ENCODE measurements at regions not wholly inside any gene's neighbourhood (a gene's known extent, or its start where the extent isn't known, plus 50 kb on each side); places are given as distances from the start of the nearest gene placed in this dataset.
"Not testable (repeated sequence)": the region's sequence is repeated elsewhere in the genome, so short reads cannot be mapped to it uniquely, and the experiment has no call there.

DNA sequence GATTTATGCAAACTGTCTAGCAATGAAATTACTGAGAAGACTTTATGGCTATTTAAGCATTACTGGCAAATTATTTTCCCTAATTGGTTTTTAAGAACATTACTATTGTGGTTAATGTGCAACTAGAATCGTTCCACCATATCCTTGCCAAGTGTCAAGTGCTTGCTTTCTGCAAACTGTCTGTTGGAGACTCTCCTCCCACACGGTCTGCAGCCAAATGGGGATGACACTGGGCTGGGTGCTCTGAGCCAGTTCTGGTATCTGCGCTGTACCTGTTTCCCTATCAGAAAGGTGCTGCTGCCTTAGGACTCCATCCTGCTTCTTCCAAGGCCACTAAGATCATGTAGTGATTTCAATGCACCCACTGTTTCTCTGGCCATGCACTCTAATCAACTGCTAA lies 110.4 kb downstream of the RAMP3 start:
- no peak for DNase-seq

DNA sequence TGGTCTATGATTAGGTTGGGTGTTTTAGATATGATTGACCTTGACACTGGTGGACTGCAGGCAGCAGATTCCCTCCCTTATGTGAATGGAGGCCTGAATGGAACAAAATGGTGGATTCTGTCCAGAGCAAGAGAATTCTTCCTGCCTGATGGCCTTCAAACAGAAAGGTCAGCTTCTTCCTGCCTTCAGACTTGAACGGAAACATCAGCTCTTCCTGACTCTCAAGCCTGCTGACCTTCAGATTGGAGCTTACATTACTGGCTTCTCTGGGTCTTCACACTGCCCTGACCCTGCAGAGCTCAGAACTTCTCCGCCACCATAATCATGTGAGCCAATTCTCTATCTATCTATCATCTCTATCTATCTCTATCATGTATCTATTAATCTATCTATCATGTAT lies 111.6 kb downstream of the RAMP3 start:
- DNase-seq: no peak

DNA sequence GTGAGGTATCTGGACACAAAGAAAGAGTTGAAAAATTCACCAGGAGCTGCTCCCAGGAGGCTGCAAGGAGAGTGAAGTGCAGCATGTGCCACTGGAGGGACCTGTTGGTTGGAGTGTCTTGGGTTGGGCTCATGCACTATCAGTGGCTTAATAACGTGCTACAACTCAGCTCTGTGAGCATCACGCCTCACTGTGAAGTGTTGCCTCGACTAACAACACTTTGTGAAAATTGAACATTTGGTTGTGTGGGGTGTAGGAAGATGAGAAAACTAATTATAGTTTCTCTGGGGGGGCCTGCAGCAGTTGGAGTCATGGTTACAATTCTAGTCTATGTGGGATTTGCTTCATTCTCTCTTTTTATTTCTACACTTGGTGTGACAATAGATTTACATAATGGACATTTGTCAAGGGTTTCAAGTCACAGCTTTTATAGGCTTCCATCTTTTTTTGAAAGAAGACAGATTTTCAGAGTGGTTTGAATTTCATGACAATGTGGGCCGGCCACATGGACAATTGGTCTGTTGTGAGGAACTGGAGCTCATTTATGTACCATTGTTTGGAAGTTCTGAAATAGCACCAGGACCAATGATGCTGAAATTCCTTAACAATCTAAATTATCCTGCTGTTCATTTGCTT lies 121.3 kb downstream of the RAMP3 start:
- DNase-seq: no peak

DNA sequence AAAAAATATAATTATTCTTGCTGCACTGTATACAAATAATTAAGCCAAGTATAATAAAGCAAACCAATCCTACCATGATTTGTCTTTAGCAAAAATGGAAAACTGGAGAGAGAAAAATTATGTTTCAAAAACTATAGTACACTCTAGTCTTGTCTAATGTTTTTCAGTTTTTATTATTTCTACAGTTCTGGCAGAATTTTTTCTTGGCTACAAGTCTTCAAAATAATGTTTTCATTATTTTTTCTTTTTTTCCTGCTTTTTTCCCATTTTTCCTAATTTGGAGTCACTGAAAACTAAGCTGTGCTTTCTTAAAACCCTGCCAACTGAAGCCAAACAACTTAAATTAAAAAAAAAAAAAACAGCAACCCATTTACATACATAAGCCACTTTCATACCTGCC lies 132.0 kb downstream of the RAMP3 start:
- not testable (repeated sequence) for DNase-seq

DNA sequence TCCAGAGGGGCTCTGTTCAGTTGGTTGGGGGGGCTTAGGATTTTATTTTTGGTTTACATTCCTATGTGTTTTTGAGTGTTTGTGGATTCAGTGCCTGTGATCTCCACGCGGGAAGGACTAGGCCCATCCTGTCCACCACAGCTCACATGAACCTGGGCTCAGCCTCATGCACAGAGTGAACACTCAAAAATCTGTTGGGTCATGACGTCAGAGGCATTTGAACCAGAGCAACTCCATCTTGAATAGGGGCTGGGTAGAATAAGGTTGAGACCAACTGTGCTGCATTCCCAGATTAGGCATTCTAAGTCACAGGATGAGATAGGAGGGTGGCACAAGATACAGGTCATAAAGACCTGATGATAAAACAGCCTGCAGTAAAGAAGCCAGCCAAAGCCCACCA lies 133.3 kb downstream of the RAMP3 start:
- DNase-seq: no peak

DNA sequence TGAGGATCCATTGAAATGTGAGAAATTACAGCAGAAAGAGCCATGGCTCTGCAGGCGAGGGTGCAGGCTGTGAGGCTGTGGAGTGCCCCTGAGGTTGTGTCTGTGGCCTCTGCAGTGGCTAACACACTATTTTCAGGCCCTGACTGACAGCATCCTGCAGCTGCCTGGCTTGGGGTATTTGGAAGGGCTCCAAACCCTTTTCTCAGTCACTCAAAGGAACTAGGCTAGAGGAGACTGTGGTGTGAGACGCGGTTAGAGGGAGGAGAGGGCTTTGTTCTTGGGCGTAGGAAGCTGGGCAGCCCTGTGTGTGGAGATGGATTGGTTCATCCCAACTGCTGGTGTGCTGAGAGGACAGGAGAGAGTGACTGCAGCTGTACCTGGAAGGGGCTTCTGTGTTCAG lies 134.9 kb downstream of the RAMP3 start:
- DNase-seq: no peak

DNA sequence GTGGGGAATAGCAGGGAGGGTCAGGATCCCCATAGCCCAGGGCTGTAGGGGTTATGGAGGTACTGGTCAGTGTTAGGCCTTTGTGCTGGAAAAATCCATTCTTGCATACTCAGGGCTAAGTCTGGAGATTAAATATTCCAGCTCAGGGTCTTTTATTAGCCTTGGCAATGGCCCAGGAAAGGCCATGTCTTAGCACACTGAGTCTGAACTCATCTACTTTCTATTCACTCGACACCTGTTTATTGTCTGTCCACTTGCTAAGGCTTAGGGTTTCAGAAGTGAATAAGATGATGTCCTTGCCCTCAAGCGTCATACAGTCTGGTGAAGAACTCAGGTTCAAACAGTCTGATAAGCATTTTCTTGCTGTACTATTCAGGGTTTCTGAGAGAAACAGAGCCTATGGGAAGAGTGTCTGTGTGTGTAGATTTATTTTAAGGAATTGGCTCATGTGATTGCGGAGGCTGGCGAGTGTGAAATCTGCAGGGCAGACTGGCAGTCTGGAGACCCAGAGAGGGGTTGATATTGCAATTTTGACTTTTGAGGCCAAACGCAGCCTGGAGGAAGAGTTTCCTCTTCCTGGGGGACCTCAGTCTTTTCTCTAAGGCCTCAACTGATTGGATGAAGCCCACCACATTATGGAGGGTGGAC lies 135.8 kb downstream of the RAMP3 start:
- no peak for DNase-seq

DNA sequence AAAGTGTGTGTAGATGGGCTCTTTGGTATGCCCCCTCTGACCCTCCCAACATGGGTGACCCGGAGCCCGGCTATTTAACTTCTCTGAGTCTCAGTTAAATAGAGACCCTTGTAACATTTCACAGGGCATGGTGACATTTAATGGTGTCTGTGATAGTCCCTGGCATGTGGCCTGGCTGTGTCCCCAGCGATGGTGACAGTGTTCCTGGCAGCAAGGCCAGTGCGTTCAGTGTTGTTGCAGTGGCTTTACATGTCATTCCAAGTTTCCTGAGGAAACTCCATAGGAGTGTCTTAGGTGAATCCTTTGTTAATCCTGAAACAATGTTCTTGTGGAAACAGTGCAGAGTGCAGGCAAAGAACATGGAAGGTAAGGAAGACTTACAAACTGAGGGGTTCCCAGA lies 137.0 kb downstream of the RAMP3 start:
- DNase-seq: no peak

DNA sequence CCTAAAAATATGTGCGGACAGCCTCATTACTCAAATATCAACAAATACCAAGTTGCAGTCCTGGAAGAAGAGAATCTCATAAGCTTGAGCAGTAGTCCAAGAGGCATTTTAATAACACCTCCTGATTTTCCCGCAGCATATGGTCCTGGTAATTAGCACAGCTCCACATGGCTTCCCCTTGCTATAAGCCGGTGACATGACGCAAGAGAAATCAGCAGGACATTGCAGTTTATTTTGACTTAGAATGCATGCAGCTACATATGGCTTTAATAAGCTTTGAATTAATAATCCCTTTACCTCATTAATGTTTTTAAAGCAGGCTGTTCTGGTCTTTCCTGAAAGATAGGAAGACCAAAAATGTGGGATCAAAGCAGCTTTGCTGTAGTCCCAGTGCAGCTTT lies 137.6 kb downstream of the RAMP3 start:
- no peak for DNase-seq

DNA sequence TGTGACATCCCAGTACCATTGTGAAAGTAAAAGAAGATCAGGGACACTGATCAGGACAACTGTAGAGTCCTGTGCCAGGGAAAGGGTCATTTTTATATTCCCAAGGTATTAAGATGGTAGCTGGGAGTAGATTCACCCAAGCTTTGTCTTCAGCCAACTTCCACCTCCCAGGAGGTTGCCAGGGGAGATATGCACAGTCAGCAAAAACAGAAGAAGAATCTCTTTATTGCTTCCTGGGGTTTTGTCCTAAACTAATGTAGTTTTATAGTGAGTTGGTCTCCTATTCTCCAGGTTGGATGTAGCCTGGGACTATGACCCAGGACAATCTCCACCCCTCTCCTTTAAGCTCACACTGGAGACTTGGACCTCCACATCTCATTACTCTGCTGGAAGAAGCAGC lies 139.2 kb downstream of the RAMP3 start:
- DNase-seq: no peak

DNA sequence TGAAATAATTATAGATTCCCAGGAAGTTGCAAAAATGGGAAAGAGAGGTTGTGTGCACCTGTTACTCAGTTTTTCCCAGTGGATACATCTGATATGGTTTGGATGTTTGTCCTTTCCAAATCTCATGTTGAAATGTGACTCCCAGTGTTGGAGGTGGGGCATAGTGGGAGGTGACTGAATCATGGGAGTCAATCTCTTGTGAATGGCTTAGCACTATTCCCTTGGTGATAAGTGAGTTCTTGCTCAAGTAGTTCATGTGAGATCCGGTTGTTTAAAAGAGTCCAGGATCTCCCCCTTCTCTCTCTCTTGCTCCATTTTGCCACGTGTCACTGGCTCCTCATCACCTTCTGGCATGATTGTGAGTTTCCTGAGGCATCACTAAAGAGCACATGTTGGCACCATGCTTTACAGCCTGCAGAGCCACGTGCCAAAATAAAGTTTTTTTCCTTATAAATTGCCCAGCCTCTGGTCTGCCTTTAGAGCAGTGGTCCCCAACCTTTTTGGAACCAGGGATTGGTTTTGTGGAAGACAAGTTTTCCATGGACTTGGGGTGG lies 149.2 kb downstream of the RAMP3 start:
- no peak for DNase-seq

DNA sequence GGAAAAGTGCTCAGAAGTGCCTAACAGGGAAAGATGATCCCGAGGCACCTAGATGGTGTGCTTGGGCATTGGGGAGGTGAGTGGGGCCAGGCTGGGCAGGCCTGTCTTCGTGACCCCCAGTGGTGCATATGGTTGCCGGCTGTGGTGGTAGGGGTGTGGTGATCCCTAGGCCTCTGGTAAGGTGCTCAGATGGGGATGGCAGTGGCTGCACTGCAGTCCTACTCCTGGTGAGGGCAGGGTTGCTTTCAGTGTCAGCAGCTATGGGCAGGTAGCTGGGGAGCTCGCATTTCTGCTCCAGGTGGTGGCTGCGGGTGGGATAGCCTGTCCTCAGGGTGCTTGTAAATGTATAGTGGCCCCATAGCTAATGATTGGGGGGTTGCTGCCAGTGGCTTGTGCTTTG lies 154.0 kb downstream of the RAMP3 start:
- DNase-seq: no peak

DNA sequence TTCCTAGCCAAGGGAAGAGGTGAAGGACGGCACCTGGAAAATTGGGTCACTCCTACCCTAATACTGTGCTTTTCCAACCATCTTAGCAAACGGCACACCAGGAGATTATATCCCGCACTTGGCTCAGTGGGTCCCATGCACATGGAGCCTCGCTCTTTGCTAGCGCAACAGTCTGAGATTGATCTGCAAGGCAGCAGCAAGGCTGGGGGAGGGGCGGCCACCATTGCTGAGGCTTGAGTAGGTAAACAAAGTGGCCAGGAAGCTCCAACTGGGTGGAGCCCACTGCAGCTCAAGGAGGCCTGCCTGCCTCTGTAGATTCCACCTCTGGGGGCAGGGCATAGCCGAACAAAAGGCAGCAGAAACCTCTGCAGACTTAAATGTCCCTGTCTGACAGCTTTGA lies 157.9 kb downstream of the RAMP3 start:
- DNase-seq: not testable (repeated sequence)

DNA sequence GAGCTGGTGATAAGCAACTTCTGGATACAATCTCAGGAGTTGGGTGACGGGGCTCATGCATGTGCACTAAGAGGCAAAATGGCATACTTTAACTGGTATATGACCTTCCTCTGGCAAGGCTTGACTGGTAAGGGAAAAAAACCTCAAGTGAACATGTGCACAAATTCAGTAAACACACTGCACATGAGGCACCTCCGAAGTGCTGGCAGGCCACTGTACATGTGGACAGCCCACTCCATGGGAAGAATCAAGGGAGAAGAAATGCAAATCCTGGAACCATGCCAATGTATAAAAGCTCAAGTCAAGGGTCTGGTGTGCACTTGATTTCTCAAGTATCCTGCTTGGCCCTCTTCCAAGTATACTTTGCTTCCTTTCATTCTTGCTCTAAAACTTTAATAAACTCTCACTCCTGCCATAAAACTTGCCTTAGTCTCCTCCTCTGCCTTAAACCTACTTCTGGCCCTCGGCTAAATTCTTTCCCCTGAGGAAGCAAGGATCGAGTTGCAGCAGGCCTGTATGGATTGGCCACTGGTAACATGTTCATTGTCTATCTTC lies 167.2 kb downstream of the RAMP3 start:
- DNase-seq: no peak

DNA sequence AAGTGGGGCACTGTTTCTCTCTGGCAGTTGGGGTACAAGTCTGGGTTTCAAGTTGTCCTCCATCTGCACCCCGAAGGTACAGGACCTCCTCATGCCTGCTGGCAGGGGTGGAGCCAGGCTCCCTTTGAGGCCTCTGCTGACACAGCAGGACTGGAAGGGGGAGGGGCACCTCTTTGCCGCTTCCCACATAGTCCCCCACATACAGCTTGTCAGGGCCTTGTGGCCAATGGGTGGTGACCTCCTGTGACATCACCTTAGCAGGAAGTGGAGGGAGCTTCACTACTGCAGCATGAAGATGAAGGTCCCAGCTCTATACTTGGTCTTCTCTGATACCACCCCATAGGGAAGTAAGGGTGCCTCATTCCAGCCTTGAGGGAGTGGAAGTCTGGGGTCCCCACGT lies 167.8 kb downstream of the RAMP3 start:
- DNase-seq: no peak

DNA sequence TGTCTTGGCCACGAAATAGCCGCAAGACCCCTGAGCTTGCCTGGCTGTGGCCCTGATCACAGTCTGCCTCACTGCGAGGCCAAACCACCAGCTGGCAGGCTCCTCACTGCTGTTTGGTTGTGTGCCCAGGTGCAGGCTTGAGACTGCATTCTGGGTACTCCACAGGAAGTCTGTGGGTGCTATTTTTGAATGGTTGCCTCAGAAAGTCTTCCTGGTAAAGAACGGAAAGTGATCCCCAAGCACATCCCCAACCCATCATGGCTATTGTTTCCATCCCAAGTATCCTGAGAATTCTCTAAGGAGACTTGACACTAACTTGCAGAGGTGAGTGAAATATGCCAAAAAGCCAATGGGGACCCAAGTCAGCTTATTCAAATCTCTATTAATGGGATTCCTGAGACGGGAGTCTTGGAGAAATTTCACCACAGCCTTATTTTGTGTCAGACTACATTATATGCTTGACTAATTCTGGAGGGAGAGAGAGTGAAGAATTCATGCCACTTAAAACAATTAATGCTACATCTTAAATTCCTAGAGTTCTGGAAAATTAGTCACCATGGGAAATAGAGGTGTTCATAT lies 170.9 kb downstream of the RAMP3 start:
- no peak for DNase-seq

DNA sequence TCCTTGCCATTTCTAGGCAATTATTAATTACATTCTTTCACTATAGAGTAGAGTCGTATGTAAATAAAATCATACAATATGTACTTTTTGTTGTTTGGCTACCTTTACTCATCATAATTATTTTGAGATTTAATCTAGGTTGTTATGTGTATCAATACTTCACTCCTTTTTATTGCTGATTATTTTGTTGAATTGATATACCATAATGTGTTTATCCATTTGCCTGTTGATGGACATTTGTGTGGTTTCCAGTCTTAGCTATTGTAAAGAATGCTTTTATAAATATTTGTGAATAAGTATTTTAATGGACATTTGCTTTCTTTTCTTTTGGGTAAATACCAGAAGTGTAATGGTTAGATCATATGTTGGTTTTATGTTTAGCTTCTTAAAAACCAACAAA lies 174.0 kb downstream of the RAMP3 start:
- no peak for DNase-seq

DNA sequence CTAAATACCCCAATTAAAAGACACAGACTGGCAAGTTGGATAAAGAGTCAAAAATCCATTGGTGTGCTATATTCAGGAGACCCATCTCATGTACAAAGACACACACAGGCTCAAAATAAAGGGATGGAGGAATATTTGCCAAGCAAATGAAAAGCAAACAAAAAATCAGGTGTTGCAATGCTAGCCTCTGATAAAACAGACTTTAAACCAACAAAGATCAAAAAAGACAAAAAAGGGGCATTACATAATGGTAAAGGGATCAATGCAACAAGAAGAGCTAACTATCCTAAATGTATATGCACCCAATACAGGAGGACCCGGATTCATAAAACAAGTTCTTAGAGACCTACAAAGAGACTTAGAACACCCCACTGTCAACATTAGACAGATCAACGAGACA lies 177.4 kb downstream of the RAMP3 start:
- DNase-seq: not testable (repeated sequence)

DNA sequence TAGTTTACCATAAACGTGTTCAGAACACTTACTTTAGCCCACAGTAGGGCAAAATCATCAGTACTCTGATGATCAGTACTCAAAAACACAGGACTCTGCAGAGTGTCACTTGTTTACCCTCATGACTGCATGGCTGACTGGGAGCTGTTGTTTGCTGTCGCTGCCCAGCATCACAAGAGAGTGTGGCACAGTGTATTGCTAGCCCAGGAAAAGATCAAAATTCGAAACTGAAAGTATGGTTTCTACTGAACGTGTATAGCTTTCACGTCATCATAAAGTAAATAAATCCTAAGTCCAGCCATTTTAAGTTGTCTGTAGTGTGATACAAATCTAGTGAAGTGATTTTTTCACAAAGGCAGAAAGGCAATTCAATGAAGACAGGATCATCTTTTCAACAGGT lies 184.6 kb downstream of the RAMP3 start:
- DNase-seq: no peak

DNA sequence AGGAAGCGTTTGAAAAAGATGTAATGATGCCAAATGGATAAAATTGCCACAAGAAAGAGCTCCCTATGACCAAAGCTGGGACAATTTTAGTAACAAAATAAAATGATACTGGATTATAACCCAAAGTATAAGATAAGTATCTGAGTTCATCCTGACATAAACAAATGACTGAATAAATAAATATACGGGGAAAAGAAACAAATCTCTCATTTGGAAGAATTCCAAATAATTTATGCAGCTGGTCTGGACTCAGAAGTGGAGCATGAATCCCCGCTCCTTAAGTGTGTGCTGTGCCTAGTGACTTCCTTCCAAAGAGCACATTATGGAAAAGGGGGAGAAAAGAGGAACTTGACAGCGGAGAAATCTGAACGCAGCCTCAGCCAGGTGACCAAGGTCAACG lies 186.2 kb downstream of the RAMP3 start:
- no peak for DNase-seq

DNA sequence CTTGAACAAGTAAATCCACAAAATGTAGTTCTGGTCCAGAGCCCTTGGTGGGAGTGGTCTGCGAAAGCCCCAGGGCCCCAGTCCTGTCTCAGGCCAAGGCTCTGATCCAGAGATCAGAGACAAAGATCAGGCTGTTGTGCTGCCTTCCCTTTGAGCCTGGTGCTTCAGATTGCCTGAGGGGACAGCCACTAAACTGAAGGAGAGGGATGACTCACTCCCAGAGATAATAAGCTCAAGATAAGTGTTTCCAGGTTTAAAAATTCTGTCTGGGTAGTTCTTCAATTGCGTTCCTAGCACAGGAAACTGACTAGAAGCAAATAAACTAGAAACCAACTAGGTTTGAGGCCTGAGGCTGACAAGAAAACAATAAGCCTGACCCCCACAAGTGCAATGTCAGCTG lies 190.2 kb downstream of the RAMP3 start:
- no peak for DNase-seq

DNA sequence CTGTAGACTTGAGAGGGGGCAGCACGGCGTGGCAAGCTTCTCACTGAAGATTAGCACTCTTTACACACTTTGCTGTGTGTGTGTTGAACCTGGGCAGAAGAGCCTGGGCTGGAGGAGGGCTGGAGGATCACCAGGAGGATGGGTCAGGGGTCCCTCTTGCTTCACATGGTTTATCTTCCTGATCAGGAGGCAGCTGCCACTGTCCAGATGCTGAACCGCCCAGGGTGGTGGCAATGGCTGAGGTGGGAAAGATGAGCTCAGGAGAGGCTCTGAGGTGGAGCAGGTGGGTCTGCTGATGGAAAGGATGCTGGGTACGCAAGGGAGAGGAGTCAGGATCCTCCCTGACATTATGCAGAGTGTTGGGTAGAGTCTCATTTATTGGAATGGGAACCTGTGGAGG lies 191.5 kb downstream of the RAMP3 start:
- DNase-seq: no peak

DNA sequence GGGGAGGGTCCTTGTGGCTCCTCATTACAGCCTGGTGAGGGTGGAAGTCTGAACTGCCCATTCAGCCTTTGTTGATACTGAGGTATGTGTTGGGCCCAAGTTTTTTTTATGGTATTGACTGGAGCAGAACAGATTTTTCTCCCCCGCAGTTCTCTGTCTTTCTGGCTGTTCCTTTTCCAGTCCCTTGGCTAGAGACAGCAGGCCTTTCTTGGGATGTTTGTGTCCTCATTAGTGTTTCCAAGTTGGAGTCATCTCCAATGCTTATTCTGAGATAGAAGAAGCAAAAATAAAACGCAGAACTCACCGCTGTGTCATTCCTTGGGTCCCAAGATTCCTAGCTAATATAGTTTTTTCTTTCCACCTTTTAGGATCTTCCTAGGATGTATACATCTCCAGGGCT lies 193.3 kb downstream of the RAMP3 start:
- no peak for DNase-seq

DNA sequence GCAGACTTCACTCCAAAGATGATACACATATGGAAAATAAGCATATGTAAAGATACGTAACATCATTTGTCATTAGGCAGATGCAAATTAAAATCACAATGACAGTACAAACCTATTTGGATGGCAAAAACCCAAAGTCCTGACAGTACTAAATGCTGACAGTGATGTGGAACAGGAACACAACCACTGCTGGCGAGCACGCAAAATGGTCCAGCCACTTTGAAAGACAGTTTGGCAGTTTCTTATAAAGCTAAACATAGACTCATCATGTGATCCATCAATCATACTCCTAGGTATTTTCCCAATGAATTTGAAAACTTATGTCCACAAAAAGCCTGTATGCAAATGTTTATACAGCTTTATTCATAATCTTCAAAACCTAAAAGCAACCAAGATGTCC lies 200.7 kb downstream of the RAMP3 start:
- no peak for DNase-seq

Measured in activated effector memory CD4-positive, alpha-beta T cell treated with Interleukin-2 at 50 U/mL for 16 hours (primary cell).